HepG2 (cell line): ENCODE measurements at regions not wholly inside any gene's neighbourhood (a gene's known extent, or its start where the extent isn't known, plus 50 kb on each side); places are given as distances from the start of the nearest gene placed in this dataset.

Experiments used
- ATAC-seq: fragments of 200-7000 bp; cut with Tn5 transposase; 3 replicates; pipeline ENCODE4 v1.9.1; 2020; ENCODE audit warnings: mild to moderate bottlenecking, moderate library complexity
- BruUV-seq: library from RNA; stranded (reverse); fragments of 400-500 nt; replicated peaks from 2 replicates; lab custom pipeline; 2021; lab: Mats Ljungman, UMichigan
- CTCF ChIA-PET: fragments of 300-600 bp; formaldehyde crosslinking; extraction: SDS; loops from one replicate; lab custom pipeline; 2021; ENCODE audit warnings: low total read pairs, inconsistent platforms, low intra/inter-chr PET ratio; lab: Yijun Ruan, JAX
- POLR2A ChIA-PET: fragments of 350-600 bp; sonication (Branson Sonifier 250); formaldehyde crosslinking; loops from one replicate; lab custom pipeline; 2020; ENCODE audit warnings: antibody characterized with exemption, inconsistent platforms; lab: Yijun Ruan, JAX
- DNase-seq: peaks from one replicate; pipeline ENCODE4 v3.0.0-alpha.2; 2015; ENCODE audit warnings: low spot score
- FAIRE-seq: peaks from 3 replicates; lab custom pipeline; 2011; peaks lifted over from hg19 to GRCh38; lab: Jason Lieb, UNC
- H2AFZ ChIP-seq: one replicate; pipeline ENCODE4 v1.6.1; 2011; ENCODE audit warnings: low read length, inconsistent platforms
- H3K27ac ChIP-seq: fragments of 300-600 bp; 3 replicates; pipeline ENCODE4 v1.8.0; 2011; ENCODE audit warnings: mixed run types, mild to moderate bottlenecking, mixed read lengths, low read length, inconsistent platforms; ENCODE audit not compliant: insufficient read depth; ENCODE audit errors: extremely low read length
- H3K27me3 ChIP-seq, 2 experiments: fragments of 200-600 bp in 1 of 2; 2 replicates in 1 of 2; 3 replicates in 1 of 2; pipeline versions ENCODE4 v1.6.0 to v1.8.0; 2011; ENCODE audit warnings: low read length in 2 of 2, mild to moderate bottlenecking in 2 of 2, moderate library complexity in 2 of 2, inconsistent platforms in 1 of 2; ENCODE audit not compliant: insufficient read depth in 2 of 2, control insufficient read depth in 1 of 2
- H3K36me3 ChIP-seq, 2 experiments: fragments of 200-600 bp in 1 of 2; replicated peaks in 1 of 2; 2 replicates in 1 of 2; 3 replicates in 1 of 2; pipeline versions ENCODE4 v1.5.1 to v1.8.0; 2011; ENCODE audit warnings: low read length in 2 of 2, inconsistent platforms in 1 of 2; ENCODE audit not compliant: insufficient read depth in 2 of 2, control insufficient read depth in 1 of 2
- H3K4me1 ChIP-seq: 2 replicates; pipeline ENCODE4 v1.5.1; 2012; ENCODE audit warnings: low read length, inconsistent platforms; ENCODE audit not compliant: insufficient read depth
- H3K4me2 ChIP-seq: 2 replicates; pipeline ENCODE4 v1.6.0; 2011; ENCODE audit warnings: low read depth, low read length, inconsistent platforms
- H3K4me3 ChIP-seq, 3 experiments: fragments of 200-600 bp in 1 of 3; sonication (generic), shearing (Covaris generic) in 1 of 3; replicated peaks in 1 of 3; 2 replicates each; pipeline ENCODE4 v1.5.1; 2011 to 2016; ENCODE audit warnings: low read length in 3 of 3, inconsistent platforms in 2 of 3, low read depth in 2 of 3, mild to moderate bottlenecking in 2 of 3, control low read depth in 1 of 3, mixed read lengths in 1 of 3; ENCODE audit not compliant: insufficient read depth in 1 of 3
- H3K79me2 ChIP-seq: one replicate; pipeline ENCODE4 v1.6.1; 2011; ENCODE audit warnings: low read length, inconsistent platforms; ENCODE audit not compliant: insufficient read depth
- H3K9ac ChIP-seq: 2 replicates; pipeline ENCODE4 v1.6.0; 2011; ENCODE audit warnings: mild to moderate bottlenecking, low read depth, low read length, inconsistent platforms; ENCODE audit not compliant: insufficient read depth
- H3K9me3 ChIP-seq: 2 replicates; pipeline ENCODE4 v1.5.1; 2012; ENCODE audit warnings: mild to moderate bottlenecking, low read length
- H4K20me1 ChIP-seq: 2 replicates; pipeline ENCODE4 v1.6.0; 2011; ENCODE audit warnings: inconsistent platforms, mild to moderate bottlenecking, low read length, moderate library complexity; ENCODE audit not compliant: insufficient read depth
- CC2D1A ChIP-seq: sonication (generic); formaldehyde crosslinking; IDR thresholded peaks from 2 replicates; pipeline ENCODE4 v1.8.1; 2023; ENCODE audit warnings: mild to moderate bottlenecking, missing genetic modification reagents
- CREM ChIP-seq, 2 experiments: sonication (generic) in 1 of 2; formaldehyde crosslinking in 1 of 2; IDR thresholded peaks; 2 replicates each; pipeline versions ENCODE4 v1.4.0 to v1.6.1; 2016 to 2020; ENCODE audit warnings: antibody characterized with exemption in 1 of 2, mild to moderate bottlenecking in 1 of 2, missing genetic modification reagents in 1 of 2
- KLF15 ChIP-seq: sonication (generic); formaldehyde crosslinking; IDR thresholded peaks from 2 replicates; pipeline ENCODE4 v1.8.1; 2023; ENCODE audit warnings: borderline replicate concordance, mild to moderate bottlenecking, inconsistent platforms, missing genetic modification reagents, mixed read lengths
- MAF1 ChIP-seq: sonication (generic); formaldehyde crosslinking; IDR thresholded peaks from 2 replicates; pipeline ENCODE4 v1.5.0; 2020; ENCODE audit warnings: missing genetic modification reagents, borderline replicate concordance
- MAZ ChIP-seq, 2 experiments: sonication (generic) in 1 of 2; formaldehyde crosslinking in 1 of 2; IDR thresholded peaks; 2 replicates each; pipeline versions ENCODE4 v1.5.0 to v1.6.1; 2012 to 2020; ENCODE audit warnings: low read depth in 2 of 2, mild to moderate bottlenecking in 2 of 2, borderline replicate concordance in 1 of 2, improper control_type of control experiment in 1 of 2, low read length in 1 of 2, missing genetic modification reagents in 1 of 2, moderate library complexity in 1 of 2
- MXI1 ChIP-seq: IDR thresholded peaks from 3 replicates; pipeline ENCODE4 v1.6.1; 2012; ENCODE audit warnings: low read depth, low read length, inconsistent platforms, borderline replicate concordance
- NFE2L2 ChIP-seq: fragments of 150-350 bp; IDR thresholded peaks from 2 replicates; pipeline ENCODE4 v1.6.1; 2014; ENCODE audit warnings: low read length
- PRPF4 ChIP-seq: fragments of 200-400 bp; formaldehyde crosslinking; IDR thresholded peaks from 2 replicates; pipeline ENCODE4 v1.6.1; 2016; ENCODE audit warnings: low read length, low read depth; ENCODE audit not compliant: poor library complexity, severe bottlenecking
- SMAD9 ChIP-seq: sonication (generic); formaldehyde crosslinking; IDR thresholded peaks from 2 replicates; pipeline ENCODE4 v1.5.1; 2020; ENCODE audit warnings: mild to moderate bottlenecking, missing genetic modification reagents
- TAF15 ChIP-seq: fragments of 200-400 bp; formaldehyde crosslinking; IDR thresholded peaks from one replicate; pipeline ENCODE4 v1.6.1; 2018; ENCODE audit warnings: mild to moderate bottlenecking, low read depth, low read length; ENCODE audit not compliant: poor library complexity, severe bottlenecking
- TGIF2 ChIP-seq: IDR thresholded peaks from 2 replicates; pipeline ENCODE4 v1.6.1; 2016; ENCODE audit warnings: control low read depth, missing compliant biosample characterization
- ZMAT5 ChIP-seq: sonication (generic); formaldehyde crosslinking; IDR thresholded peaks from 2 replicates; pipeline ENCODE4 v1.5.0; 2020; ENCODE audit warnings: mild to moderate bottlenecking, low read depth, missing genetic modification reagents, borderline replicate concordance
- ZNF446 ChIP-seq: sonication (generic); formaldehyde crosslinking; IDR thresholded peaks from 2 replicates; pipeline ENCODE4 v1.5.0; 2020; ENCODE audit warnings: mild to moderate bottlenecking, missing genetic modification reagents
- ZNF501 ChIP-seq: sonication (generic); formaldehyde crosslinking; IDR thresholded peaks from 2 replicates; pipeline ENCODE4 v1.5.1; 2020; ENCODE audit warnings: mild to moderate bottlenecking, moderate library complexity, missing genetic modification reagents
- WGBS: methylation state at CpG from one replicate; pipeline ENCODE4 v1.1.6; 2017; ENCODE audit warnings: low lambda C conversion rate; 5-methylcytosine and 5-hydroxymethylcytosine counted together
- in situ Hi-C: cut with HindIII; loops from 2 replicates; pipeline ENCODE4 v1.10.0; 2017; ENCODE audit warnings: low pct_unique_long_range_greater_than_20kb; ENCODE audit not compliant: extremely low pct_ligation_motif_present
- intact Hi-C: fragments of 100-400 bp; cut with micrococcal nuclease; formaldehyde crosslinking; loops from one replicate; pipeline ENCODE4 v1.10.0; 2022; ENCODE audit not compliant: unreplicated experiment

DNA sequence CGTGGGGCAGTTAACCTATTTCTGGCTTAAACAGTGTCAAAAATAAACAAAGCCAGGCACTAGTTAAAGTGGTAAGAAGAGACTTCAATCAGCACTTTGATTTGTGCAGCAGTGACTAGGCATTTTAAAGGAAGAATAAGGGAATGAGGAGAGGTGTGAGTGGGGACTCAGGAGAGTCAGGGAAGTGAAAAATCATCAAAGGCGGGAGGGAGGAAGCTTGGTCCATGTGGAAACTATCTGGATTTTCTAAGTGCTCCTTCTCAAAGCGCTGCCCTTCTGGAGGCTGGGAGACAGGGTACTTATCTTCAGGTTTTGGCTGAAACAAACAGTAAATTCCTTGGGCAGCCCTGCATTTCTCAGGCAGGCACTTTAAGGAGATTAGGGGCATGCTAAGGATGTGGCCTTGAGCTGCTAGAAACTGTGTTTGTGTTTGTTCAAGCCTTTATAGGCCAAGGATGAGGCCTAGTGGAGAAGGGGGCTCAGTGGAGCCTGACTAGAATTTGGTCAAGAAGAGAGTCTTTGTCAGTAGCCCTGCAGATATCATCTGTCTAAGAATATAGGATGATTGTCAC, 486.5 kb downstream of the SIPA1L2 start:
- WGBS, result 5% methylated on average over 3 of the region's 3 CpGs
- Histone ChIP-seq H2AFZ (no peak overlapping the region), H3K27ac (no peak overlapping the region), H3K79me2 (no peaks in the 10 kb centered on the region), H3K36me3 (no peaks in the 10 kb centered on the region), H3K4me2 (no peak overlapping the region), H3K9ac (no peak overlapping the region), H3K4me1 (no peaks in the 10 kb centered on the region), H3K9me3 (no peaks in the 10 kb centered on the region), H3K4me3 (no peak overlapping the region), H4K20me1 (no peaks in the 10 kb centered on the region), H3K27me3 (0 out of 5 replicates have a peak, but pooled peaks cover 0 to 1% of the 10 kb centered on the region in 2 experiments)
- ATAC-seq, result no peak
- no peak for FAIRE-seq
- CTCF ChIA-PET, result no interaction called here
- no peak for DNase-seq
- no TSS peak for BruUV-seq
- POLR2A ChIA-PET, result no interaction called here
- in situ Hi-C loops (no loop called here), intact Hi-C loops (no loop called here)
- TF ChIP-seq NFE2L2 (peak; percentile 31; the same call in 1 of the 2 replicates), TAF15 (no peak), CC2D1A (CRISPR knock-in tag) (no peak)

GRCh38 chr1:232142403-232143314, 487.3 kb downstream of the SIPA1L2 start:
- Histone ChIP-seq H3K4me3 (no peak overlapping the region), H3K36me3 (no peaks in the 10 kb centered on the region), H3K27ac (no peak overlapping the region), H3K27me3 (0 out of 5 replicates have a peak, but pooled peaks cover 0 to 1% of the 10 kb centered on the region in 2 experiments), H3K9ac (no peak overlapping the region), H3K4me2 (no peak overlapping the region), H4K20me1 (no peaks in the 10 kb centered on the region), H2AFZ (no peak overlapping the region), H3K9me3 (no peaks in the 10 kb centered on the region), H3K79me2 (no peaks in the 10 kb centered on the region), H3K4me1 (no peaks in the 10 kb centered on the region)
- 23% methylated on average over 4 of the region's 8 CpGs for WGBS
- ATAC-seq (no peak), FAIRE-seq (no peak), DNase-seq (no peak)
- BruUV-seq, result no TSS peak
- in situ Hi-C loops (no loop called here), intact Hi-C loops (no loop called here)
- ChIA-PET CTCF (no interaction called here), POLR2A (no interaction called here)
- TF ChIP-seq MAZ (IDR thresholded peaks at IDR 0.05; ENCODE audit: borderline replicate concordance, low read depth, low read length) (no peak), MAZ (CRISPR knock-in tag; IDR thresholded peaks at IDR 0.05; ENCODE audit: low read depth) (no peak), KLF15 (CRISPR knock-in tag) (no peak), TGIF2 (no peak), ZNF501 (CRISPR knock-in tag) (no peak), PRPF4 (no peak), MAF1 (CRISPR knock-in tag) (no peak), MXI1 (no peak), ZNF446 (CRISPR knock-in tag) (no peak), ZMAT5 (CRISPR knock-in tag) (no peak), CREM (IDR thresholded peaks at IDR 0.05) (no peak), CREM (CRISPR knock-in tag; IDR thresholded peaks at IDR 0.05) (no peak), SMAD9 (CRISPR knock-in tag) (no peak)
